HepG2 (cell line): ENCODE measurements at regions not wholly inside any gene's neighbourhood (a gene's known extent, or its start where the extent isn't known, plus 50 kb on each side); places are given as distances from the start of the nearest gene placed in this dataset.
A peak's percentile ranks its signal among the peaks of the same experiment; 100 is the strongest.

Experiments used
- FOSL1 ChIP-seq: sonication (generic); formaldehyde crosslinking; IDR thresholded peaks from 2 replicates; pipeline ENCODE4 v1.9.0; 2021; ENCODE audit warnings: missing genetic modification reagents, borderline replicate concordance
- FOXC1 ChIP-seq: sonication (generic); formaldehyde crosslinking; IDR thresholded peaks from 2 replicates; pipeline ENCODE4 v1.8.0; 2022; ENCODE audit warnings: mild to moderate bottlenecking, missing genetic modification reagents, borderline replicate concordance
- HNRNPH1 ChIP-seq: fragments of 200-400 bp; formaldehyde crosslinking; optimal IDR thresholded peaks from 2 replicates; pipeline ENCODE3; 2017; ENCODE audit warnings: mild to moderate bottlenecking, low read depth, low read length
- NBN ChIP-seq: fragments of 450-650 bp; conservative IDR thresholded peaks from 2 replicates; pipeline ENCODE4 v1.6.1; 2017
- NR2F6 ChIP-seq, 2 experiments: IDR thresholded peaks; 2 replicates each; pipeline ENCODE4 v1.6.1; 2016; ENCODE audit warnings: antibody characterized with exemption in 1 of 2, mild to moderate bottlenecking in 1 of 2
- NRL ChIP-seq: sonication (generic); formaldehyde crosslinking; IDR thresholded peaks from 2 replicates; pipeline ENCODE4 v1.5.0; 2020; ENCODE audit warnings: missing genetic modification reagents, mild to moderate bottlenecking, moderate library complexity, borderline replicate concordance
- PITX1 ChIP-seq: sonication (generic); formaldehyde crosslinking; IDR thresholded peaks from 2 replicates; pipeline ENCODE4 v1.5.1; 2020; ENCODE audit warnings: mild to moderate bottlenecking, missing genetic modification reagents
- PRMT3 ChIP-seq: sonication (generic); formaldehyde crosslinking; IDR thresholded peaks from 2 replicates; pipeline ENCODE4 v1.8.1; 2022; ENCODE audit warnings: low read depth, mild to moderate bottlenecking, moderate library complexity, missing genetic modification reagents, borderline replicate concordance
- SALL2 ChIP-seq: sonication (generic); formaldehyde crosslinking; IDR thresholded peaks from 2 replicates; pipeline ENCODE4 v1.8.1; 2023; ENCODE audit warnings: mild to moderate bottlenecking, missing genetic modification reagents, inconsistent platforms
- ZKSCAN8 ChIP-seq: IDR thresholded peaks from 2 replicates; pipeline ENCODE4 v1.6.1; 2016; ENCODE audit warnings: borderline replicate concordance, missing genetic modification reagents, missing compliant biosample characterization
- ZNF432 ChIP-seq: sonication (generic); formaldehyde crosslinking; IDR thresholded peaks from 2 replicates; pipeline ENCODE4 v1.5.0; 2020; ENCODE audit warnings: missing genetic modification reagents, mild to moderate bottlenecking, borderline replicate concordance
- ZNF496 ChIP-seq: sonication (generic); formaldehyde crosslinking; IDR thresholded peaks from 2 replicates; pipeline ENCODE4 v1.8.1; 2023; ENCODE audit warnings: mild to moderate bottlenecking, moderate library complexity, missing genetic modification reagents; ENCODE audit not compliant: insufficient replicate concordance
- ZNF607 ChIP-seq: sonication (generic); formaldehyde crosslinking; IDR thresholded peaks from 2 replicates; pipeline ENCODE4 v1.5.1; 2020; ENCODE audit warnings: missing genetic modification reagents, mild to moderate bottlenecking, borderline replicate concordance
- ZNF644 ChIP-seq: IDR thresholded peaks from 2 replicates; pipeline ENCODE4 v1.6.1; 2016; ENCODE audit warnings: low read depth
- ZNF672 ChIP-seq: sonication (generic); formaldehyde crosslinking; IDR thresholded peaks from 2 replicates; pipeline ENCODE4 v1.8.1; 2022; ENCODE audit warnings: missing genetic modification reagents
- ZNF766 ChIP-seq: sonication (generic); formaldehyde crosslinking; IDR thresholded peaks from 2 replicates; pipeline ENCODE4 v1.5.0; 2020; ENCODE audit warnings: missing genetic modification reagents, borderline replicate concordance
- TF ChIP-seq, protein P1 (sequence below): sonication (generic); formaldehyde crosslinking; IDR thresholded peaks from 2 replicates; pipeline ENCODE4 v1.4.0; 2020; ENCODE audit warnings: missing genetic modification reagents, mild to moderate bottlenecking, borderline replicate concordance
- TF ChIP-seq, protein P2 (sequence below): IDR thresholded peaks from 2 replicates; pipeline ENCODE4 v1.6.1; 2016
- TF ChIP-seq, protein P3 (sequence below): sonication (generic); formaldehyde crosslinking; IDR thresholded peaks from 2 replicates; pipeline ENCODE4 v1.4.0; 2020; ENCODE audit warnings: low read depth, missing genetic modification reagents
- TF ChIP-seq, protein P4 (sequence below): sonication (generic); formaldehyde crosslinking; IDR thresholded peaks from 2 replicates; pipeline ENCODE4 v1.5.0; 2020; ENCODE audit warnings: mild to moderate bottlenecking, missing genetic modification reagents

DNA sequence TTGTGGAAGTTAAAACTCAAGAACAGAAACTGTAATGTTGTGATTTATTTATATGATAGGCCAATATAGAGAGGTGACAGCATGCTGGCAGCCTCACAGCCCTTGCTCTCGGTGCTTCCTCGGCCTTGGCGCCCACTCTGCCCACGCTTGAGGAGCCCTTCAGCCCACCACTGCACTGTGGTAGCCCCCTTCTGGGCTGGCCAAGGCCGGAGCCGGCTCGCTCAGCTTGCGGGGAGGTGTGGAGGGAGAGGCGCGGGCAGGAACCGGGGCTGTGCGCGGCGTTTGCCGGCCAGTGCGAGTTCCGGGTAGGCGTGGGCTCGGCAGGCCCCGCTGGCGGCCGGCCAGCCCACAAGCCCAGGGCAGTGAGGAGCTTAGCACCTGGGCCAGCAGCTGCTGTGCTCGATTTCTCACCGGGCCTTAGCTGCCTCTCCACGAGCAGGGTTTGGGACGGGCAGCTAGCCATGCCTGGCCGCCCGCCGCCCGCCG is 65.8 kb upstream of the SLC8A3 start (continued):
- TF ChIP-seq, protein P1, sequence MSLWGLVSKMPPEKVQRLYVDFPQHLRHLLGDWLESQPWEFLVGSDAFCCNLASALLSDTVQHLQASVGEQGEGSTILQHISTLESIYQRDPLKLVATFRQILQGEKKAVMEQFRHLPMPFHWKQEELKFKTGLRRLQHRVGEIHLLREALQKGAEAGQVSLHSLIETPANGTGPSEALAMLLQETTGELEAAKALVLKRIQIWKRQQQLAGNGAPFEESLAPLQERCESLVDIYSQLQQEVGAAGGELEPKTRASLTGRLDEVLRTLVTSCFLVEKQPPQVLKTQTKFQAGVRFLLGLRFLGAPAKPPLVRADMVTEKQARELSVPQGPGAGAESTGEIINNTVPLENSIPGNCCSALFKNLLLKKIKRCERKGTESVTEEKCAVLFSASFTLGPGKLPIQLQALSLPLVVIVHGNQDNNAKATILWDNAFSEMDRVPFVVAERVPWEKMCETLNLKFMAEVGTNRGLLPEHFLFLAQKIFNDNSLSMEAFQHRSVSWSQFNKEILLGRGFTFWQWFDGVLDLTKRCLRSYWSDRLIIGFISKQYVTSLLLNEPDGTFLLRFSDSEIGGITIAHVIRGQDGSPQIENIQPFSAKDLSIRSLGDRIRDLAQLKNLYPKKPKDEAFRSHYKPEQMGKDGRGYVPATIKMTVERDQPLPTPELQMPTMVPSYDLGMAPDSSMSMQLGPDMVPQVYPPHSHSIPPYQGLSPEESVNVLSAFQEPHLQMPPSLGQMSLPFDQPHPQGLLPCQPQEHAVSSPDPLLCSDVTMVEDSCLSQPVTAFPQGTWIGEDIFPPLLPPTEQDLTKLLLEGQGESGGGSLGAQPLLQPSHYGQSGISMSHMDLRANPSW (CRISPR knock-in tag) = no peak
- TF ChIP-seq ZKSCAN8 (no peak), ZNF432 (CRISPR knock-in tag) (no peak), NR2F6 (IDR thresholded peaks at IDR 0.05) (no peak), NR2F6 (CRISPR knock-in tag; IDR thresholded peaks at IDR 0.05) (no peak), FOXC1 (no peak), NRL (CRISPR knock-in tag) (no peak), HNRNPH1 (no peak), ZNF644 (CRISPR knock-in tag) (no peak), PITX1 (CRISPR knock-in tag) (no peak), SALL2 (CRISPR knock-in tag) (0 out of 2 replicates have a peak, but pooled peaks have one; percentile 23), ZNF766 (CRISPR knock-in tag) (no peak), FOSL1 (CRISPR knock-in tag) (no peak), NBN (no peak), PRMT3 (CRISPR knock-in tag) (no peak), ZNF607 (CRISPR knock-in tag) (peak; percentile 50; the same call in 1 of the 2 replicates), ZNF672 (CRISPR knock-in tag) (no peak), ZNF496 (CRISPR knock-in tag) (no peak)
- TF ChIP-seq, protein P2, sequence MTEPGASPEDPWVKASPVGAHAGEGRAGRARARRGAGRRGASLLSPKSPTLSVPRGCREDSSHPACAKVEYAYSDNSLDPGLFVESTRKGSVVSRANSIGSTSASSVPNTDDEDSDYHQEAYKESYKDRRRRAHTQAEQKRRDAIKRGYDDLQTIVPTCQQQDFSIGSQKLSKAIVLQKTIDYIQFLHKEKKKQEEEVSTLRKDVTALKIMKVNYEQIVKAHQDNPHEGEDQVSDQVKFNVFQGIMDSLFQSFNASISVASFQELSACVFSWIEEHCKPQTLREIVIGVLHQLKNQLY (CRISPR knock-in tag) = no peak
- TF ChIP-seq, protein P3, sequence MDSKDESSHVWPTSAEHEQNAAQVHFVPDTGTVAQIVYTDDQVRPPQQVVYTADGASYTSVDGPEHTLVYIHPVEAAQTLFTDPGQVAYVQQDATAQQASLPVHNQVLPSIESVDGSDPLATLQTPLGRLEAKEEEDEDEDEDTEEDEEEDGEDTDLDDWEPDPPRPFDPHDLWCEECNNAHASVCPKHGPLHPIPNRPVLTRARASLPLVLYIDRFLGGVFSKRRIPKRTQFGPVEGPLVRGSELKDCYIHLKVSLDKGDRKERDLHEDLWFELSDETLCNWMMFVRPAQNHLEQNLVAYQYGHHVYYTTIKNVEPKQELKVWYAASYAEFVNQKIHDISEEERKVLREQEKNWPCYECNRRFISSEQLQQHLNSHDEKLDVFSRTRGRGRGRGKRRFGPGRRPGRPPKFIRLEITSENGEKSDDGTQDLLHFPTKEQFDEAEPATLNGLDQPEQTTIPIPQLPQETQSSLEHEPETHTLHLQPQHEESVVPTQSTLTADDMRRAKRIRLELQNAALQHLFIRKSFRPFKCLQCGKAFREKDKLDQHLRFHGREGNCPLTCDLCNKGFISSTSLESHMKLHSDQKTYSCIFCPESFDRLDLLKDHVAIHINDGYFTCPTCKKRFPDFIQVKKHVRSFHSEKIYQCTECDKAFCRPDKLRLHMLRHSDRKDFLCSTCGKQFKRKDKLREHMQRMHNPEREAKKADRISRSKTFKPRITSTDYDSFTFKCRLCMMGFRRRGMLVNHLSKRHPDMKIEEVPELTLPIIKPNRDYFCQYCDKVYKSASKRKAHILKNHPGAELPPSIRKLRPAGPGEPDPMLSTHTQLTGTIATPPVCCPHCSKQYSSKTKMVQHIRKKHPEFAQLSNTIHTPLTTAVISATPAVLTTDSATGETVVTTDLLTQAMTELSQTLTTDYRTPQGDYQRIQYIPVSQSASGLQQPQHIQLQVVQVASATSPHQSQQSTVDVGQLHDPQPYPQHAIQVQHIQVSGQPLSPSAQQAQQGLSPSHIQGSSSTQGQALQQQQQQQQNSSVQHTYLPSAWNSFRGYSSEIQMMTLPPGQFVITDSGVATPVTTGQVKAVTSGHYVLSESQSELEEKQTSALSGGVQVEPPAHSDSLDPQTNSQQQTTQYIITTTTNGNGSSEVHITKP = no peak
- TF ChIP-seq, protein P4, sequence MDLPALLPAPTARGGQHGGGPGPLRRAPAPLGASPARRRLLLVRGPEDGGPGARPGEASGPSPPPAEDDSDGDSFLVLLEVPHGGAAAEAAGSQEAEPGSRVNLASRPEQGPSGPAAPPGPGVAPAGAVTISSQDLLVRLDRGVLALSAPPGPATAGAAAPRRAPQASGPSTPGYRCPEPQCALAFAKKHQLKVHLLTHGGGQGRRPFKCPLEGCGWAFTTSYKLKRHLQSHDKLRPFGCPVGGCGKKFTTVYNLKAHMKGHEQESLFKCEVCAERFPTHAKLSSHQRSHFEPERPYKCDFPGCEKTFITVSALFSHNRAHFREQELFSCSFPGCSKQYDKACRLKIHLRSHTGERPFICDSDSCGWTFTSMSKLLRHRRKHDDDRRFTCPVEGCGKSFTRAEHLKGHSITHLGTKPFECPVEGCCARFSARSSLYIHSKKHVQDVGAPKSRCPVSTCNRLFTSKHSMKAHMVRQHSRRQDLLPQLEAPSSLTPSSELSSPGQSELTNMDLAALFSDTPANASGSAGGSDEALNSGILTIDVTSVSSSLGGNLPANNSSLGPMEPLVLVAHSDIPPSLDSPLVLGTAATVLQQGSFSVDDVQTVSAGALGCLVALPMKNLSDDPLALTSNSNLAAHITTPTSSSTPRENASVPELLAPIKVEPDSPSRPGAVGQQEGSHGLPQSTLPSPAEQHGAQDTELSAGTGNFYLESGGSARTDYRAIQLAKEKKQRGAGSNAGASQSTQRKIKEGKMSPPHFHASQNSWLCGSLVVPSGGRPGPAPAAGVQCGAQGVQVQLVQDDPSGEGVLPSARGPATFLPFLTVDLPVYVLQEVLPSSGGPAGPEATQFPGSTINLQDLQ = no peak
